ENCODE measurements at regions not wholly inside any gene's neighbourhood (a gene's known extent, or its start where the extent isn't known, plus 50 kb on each side); places are given as distances from the start of the nearest gene placed in this dataset.

GRCh38 chr2:109685453-109685852 lies 71.3 kb downstream of the SOWAHC start:
- no peaks in the 10 kb centered on the region for H3K4me1 ChIP-seq
- intact Hi-C loops (cut with DNase I) = no loop called here
- no peaks in the 10 kb centered on the region for H3K27me3 ChIP-seq (ENCODE audit: insufficient read depth in 3 of 3, low read length in 2 of 3)
- DNase-seq = no peak
- WGBS, 3 donors = 83 to 85% (median 84%) methylated on average over 4 of the region's 4 CpGs
- ATAC-seq = no peak
- no peaks in the 10 kb centered on the region for H3K36me3 ChIP-seq (ENCODE audit: insufficient read depth in 1 of 2, low read depth in 1 of 2)
- TF ChIP-seq CTCF (IDR thresholded peaks at IDR 0.05) = no peak
- no peak overlapping the region for H3K4me3 ChIP-seq
- H3K27ac ChIP-seq = no peak overlapping the region
- H3K9me3 ChIP-seq = no peaks in the 10 kb centered on the region

- TF ChIP-seq CTCF (IDR thresholded peaks at IDR 0.05) = no peak
- no peaks in the 10 kb centered on the region for H3K27me3 ChIP-seq (ENCODE audit: insufficient read depth in 3 of 3, low read length in 2 of 3)
- DNase-seq = no peak
- H3K9me3 ChIP-seq = no peaks in the 10 kb centered on the region
- H3K4me3 ChIP-seq = no peak overlapping the region
- peaks cover 11% of the 10 kb centered on the region for H3K4me1 ChIP-seq
- no peaks in the 10 kb centered on the region for H3K36me3 ChIP-seq (ENCODE audit: insufficient read depth in 1 of 2, low read depth in 1 of 2)
- ATAC-seq = no peak
- 77 to 83% (median 81%) methylated on average over 4 of the region's 4 CpGs for WGBS, 3 donors
- no peak overlapping the region for H3K27ac ChIP-seq
- intact Hi-C loops (cut with DNase I) = no loop called here
These were observed 72.8 kb downstream of the SOWAHC start for GRCh38 chr2:109686921-109687320.

- intact Hi-C loops (cut with DNase I) = no loop called here
- no peak for TF ChIP-seq CTCF (IDR thresholded peaks at IDR 0.05)
- H3K4me3 ChIP-seq = no peak overlapping the region
- WGBS, 3 donors = 75 to 92% (median 85%) methylated on average over 5 of the region's 5 CpGs
- no peak for ATAC-seq
- H3K9me3 ChIP-seq = no peaks in the 10 kb centered on the region
- no peaks in the 10 kb centered on the region for H3K36me3 ChIP-seq (ENCODE audit: insufficient read depth in 1 of 2, low read depth in 1 of 2)
- DNase-seq = no peak
- H3K4me1 ChIP-seq = peaks cover 11% of the 10 kb centered on the region
- H3K27me3 ChIP-seq (ENCODE audit: insufficient read depth in 3 of 3, low read length in 2 of 3) = no peaks in the 10 kb centered on the region
- no peak overlapping the region for H3K27ac ChIP-seq
These were observed 75.2 kb downstream of the SOWAHC start for GRCh38 chr2:109689182-109689930.

- TF ChIP-seq CTCF (IDR thresholded peaks at IDR 0.05) = no peak
- Histone ChIP-seq H3K27me3 (ENCODE audit: insufficient read depth in 3 of 3, low read length in 2 of 3) (no peaks in the 10 kb centered on the region), H3K4me3 (no peak overlapping the region), H3K36me3 (ENCODE audit: insufficient read depth in 1 of 2, low read depth in 1 of 2) (no peaks in the 10 kb centered on the region), H3K9me3 (no peaks in the 10 kb centered on the region), H3K27ac (no peak overlapping the region), H3K4me1 (peaks cover 11% of the 10 kb centered on the region)
- intact Hi-C loops (cut with DNase I) = no loop called here
- DNase-seq = no peak
- 92 to 94% (median 93%) methylated on average over 9 of the region's 9 CpGs for WGBS, 3 donors
- no peak for ATAC-seq
These were observed 75.8 kb downstream of the SOWAHC start for GRCh38 chr2:109689973-109690372.

- TF ChIP-seq CTCF (IDR thresholded peaks at IDR 0.05) = no peak
- DNase-seq (no peak), ATAC-seq (no peak)
- no peaks in the 10 kb centered on the region for H3K27me3 ChIP-seq (ENCODE audit: insufficient read depth in 3 of 3, low read length in 2 of 3)
- H3K9me3 ChIP-seq = no peaks in the 10 kb centered on the region
- no peak overlapping the region for H3K4me3 ChIP-seq
- no peaks in the 10 kb centered on the region for H3K36me3 ChIP-seq (ENCODE audit: insufficient read depth in 1 of 2, low read depth in 1 of 2)
- peaks cover 11% of the 10 kb centered on the region for H3K4me1 ChIP-seq
- intact Hi-C loops (cut with DNase I) = no loop called here
- WGBS, 3 donors = 34 to 46% (median 44%) methylated on average over 6 of the region's 6 CpGs
- H3K27ac ChIP-seq = peak overlapping the region; percentile 68
These were observed 76.3 kb downstream of the SOWAHC start for GRCh38 chr2:109690457-109690821.

All from psoas muscle (tissue), 7 donors.